KBM-7 (cell line): ENCODE measurements at regions not wholly inside any gene's neighbourhood (a gene's known extent, or its start where the extent isn't known, plus 50 kb on each side); places are given as distances from the start of the nearest gene placed in this dataset.
"Not testable (repeated sequence)": the region's sequence is repeated elsewhere in the genome, so short reads cannot be mapped to it uniquely, and the experiment has no call there.

Experiments used
- DNase-seq: peaks from one replicate; pipeline ENCODE4 v3.0.0-alpha.2; 2015
- in situ Hi-C: fragments of 300-500 bp; cut with MboI; formaldehyde crosslinking; loops from 2 replicates; pipeline ENCODE4 v1.14.3; 2020; ENCODE audit warnings: low sequenced_read_pairs, low pct_unique_long_range_greater_than_20kb, mixed read lengths

- DNase-seq, in situ Hi-C loops: not testable (repeated sequence)
Measured at GRCh38 chr14:106474261-106475028, 948.1 kb downstream of the TMEM121 start.

- in situ Hi-C loops, DNase-seq: not testable (repeated sequence)
Measured at GRCh38 chr14:106475214-106475613, 948.8 kb downstream of the TMEM121 start.

GRCh38 chr14:106477600-106477999 lies 951.2 kb downstream of the TMEM121 start:
- in situ Hi-C loops, DNase-seq: not testable (repeated sequence)

- DNase-seq, in situ Hi-C loops: not testable (repeated sequence)
Measured at GRCh38 chr14:106480287-106480686, 953.9 kb downstream of the TMEM121 start.

- DNase-seq, in situ Hi-C loops: not testable (repeated sequence)
Measured at GRCh38 chr14:106482213-106482612, 955.8 kb downstream of the TMEM121 start.

GRCh38 chr14:106487600-106487999 lies 961.2 kb downstream of the TMEM121 start:
- in situ Hi-C loops, result no loop called here
- no peak for DNase-seq

- in situ Hi-C loops, result no loop called here
- DNase-seq, result no peak
Measured at GRCh38 chr14:106488291-106488690, 961.9 kb downstream of the TMEM121 start.

- in situ Hi-C loops, result no loop called here
- DNase-seq, result no peak
Measured at GRCh38 chr14:106489112-106489881, 962.9 kb downstream of the TMEM121 start.

GRCh38 chr14:106490442-106490841 lies 964.1 kb downstream of the TMEM121 start:
- DNase-seq, result no peak
- in situ Hi-C loops, result no loop called here

- in situ Hi-C loops, result no loop called here
- DNase-seq, result peak; percentile 21
Measured at GRCh38 chr14:106491851-106492250, 965.5 kb downstream of the TMEM121 start.

- DNase-seq, result no peak
- in situ Hi-C loops, result no loop called here
Measured at GRCh38 chr14:106493962-106494823, 967.8 kb downstream of the TMEM121 start.

GRCh38 chr14:106500571-106500970 lies 974.2 kb downstream of the TMEM121 start:
- DNase-seq, result no peak
- in situ Hi-C loops, result no loop called here

GRCh38 chr14:106501898-106502297 lies 975.5 kb downstream of the TMEM121 start:
- no peak for DNase-seq
- in situ Hi-C loops, result no loop called here

- no peak for DNase-seq
- in situ Hi-C loops, result no loop called here
Measured at GRCh38 chr14:106505366-106505765, 979.0 kb downstream of the TMEM121 start.

GRCh38 chr14:106506881-106507305 lies 980.5 kb downstream of the TMEM121 start:
- no peak for DNase-seq
- in situ Hi-C loops, result no loop called here

GRCh38 chr14:106507354-106507753 lies 981.0 kb downstream of the TMEM121 start:
- DNase-seq, result no peak
- in situ Hi-C loops, result no loop called here

GRCh38 chr14:106508216-106508615 lies 981.8 kb downstream of the TMEM121 start:
- no peak for DNase-seq
- in situ Hi-C loops, result no loop called here

GRCh38 chr14:106509176-106509575 lies 982.8 kb downstream of the TMEM121 start:
- no peak for DNase-seq
- in situ Hi-C loops, result no loop called here

- in situ Hi-C loops, result no loop called here
- no peak for DNase-seq
Measured at GRCh38 chr14:106509807-106510206, 983.4 kb downstream of the TMEM121 start.
